B cell (primary cell): ENCODE measurements at regions not wholly inside any gene's neighbourhood (a gene's known extent, or its start where the extent isn't known, plus 50 kb on each side); places are given as distances from the start of the nearest gene placed in this dataset.

Experiments used
- ATAC-seq: fragments of 200-7000 bp; cut with Tn5 transposase; one replicate; pipeline ENCODE4 v1.10.0; 2021; ENCODE audit warnings: low read depth, mild to moderate bottlenecking, moderate number of reproducible peaks, moderate library complexity
- CTCF ChIA-PET: fragments of 350-600 bp; sonication (Branson Sonifier 250); formaldehyde crosslinking; loops from one replicate; lab custom pipeline; 2021; ENCODE audit warnings: antibody characterized with exemption, inconsistent platforms; lab: Charles Lee
- POLR2A ChIA-PET: fragments of 350-600 bp; sonication (Branson Sonifier 250); formaldehyde crosslinking; loops from one replicate; lab custom pipeline; 2021; ENCODE audit warnings: antibody characterized with exemption; lab: Charles Lee
- DNase-seq: peaks from one replicate; pipeline ENCODE4 v3.0.0; 2013
- H2AFZ ChIP-seq: 2 replicates; pipeline ENCODE4 v1.6.1; 2012; ENCODE audit warnings: mild to moderate bottlenecking, low read depth, low read length; ENCODE audit not compliant: insufficient read depth, poor library complexity, severe bottlenecking
- H3K27ac ChIP-seq, 2 donors: 1 replicate in 1 of 2; 2 replicates in 1 of 2; pipeline ENCODE4 v1.5.1; 2012 to 2013; ENCODE audit warnings: low read length in 2 of 2, mild to moderate bottlenecking in 2 of 2, moderate library complexity in 1 of 2
- H3K27me3 ChIP-seq, 4 experiments: fragments of 200-600 bp in 1 of 4; sonication (generic) in 1 of 4; replicated peaks in 1 of 4; 1 replicate in 2 of 4; 2 replicates in 2 of 4; pipeline versions ENCODE4 v1.6.1 to v1.7.0; 2013 to 2016; ENCODE audit warnings: low read length in 3 of 4, mild to moderate bottlenecking in 2 of 4, mixed read lengths in 1 of 4, moderate library complexity in 1 of 4; ENCODE audit not compliant: insufficient read depth in 4 of 4, control insufficient read depth in 3 of 4; ENCODE audit errors: control extremely low read depth in 1 of 4
- H3K36me3 ChIP-seq, 2 experiments: replicated peaks in 1 of 2; 1 replicate in 1 of 2; 2 replicates in 1 of 2; pipeline versions ENCODE4 v1.6.1 to v1.7.1; 2013; ENCODE audit warnings: low read length in 1 of 2; ENCODE audit not compliant: insufficient read depth in 2 of 2, control insufficient read depth in 1 of 2; ENCODE audit errors: control extremely low read depth in 1 of 2, extremely low read depth in 1 of 2
- H3K4me1 ChIP-seq, 2 donors: fragments of 200-600 bp in 1 of 2; sonication (generic) in 1 of 2; 1 replicate in 1 of 2; 2 replicates in 1 of 2; pipeline versions ENCODE4 v1.5.1 to v1.6.1; 2013 to 2017; ENCODE audit warnings: low read length in 2 of 2; ENCODE audit not compliant: control insufficient read depth in 2 of 2, insufficient read depth in 2 of 2
- H3K4me2 ChIP-seq: replicated peaks from 2 replicates; pipeline ENCODE3; 2012; ENCODE audit warnings: mild to moderate bottlenecking, low read depth, low read length; ENCODE audit not compliant: poor library complexity, severe bottlenecking
- H3K4me3 ChIP-seq, 5 experiments: fragments of 200-600 bp in 1 of 5; sonication (generic) in 1 of 5; 1 replicate in 3 of 5; 2 replicates in 2 of 5; pipeline versions ENCODE4 v1.5.1 to v1.7.0; 2011 to 2016; ENCODE audit warnings: low read length in 4 of 5, mild to moderate bottlenecking in 4 of 5, low read depth in 2 of 5, control low read depth in 1 of 5, moderate library complexity in 1 of 5; ENCODE audit not compliant: insufficient read depth in 1 of 5; ENCODE audit errors: control extremely low read depth in 1 of 5, extremely low read depth in 1 of 5
- H3K79me2 ChIP-seq: fragments of 200-600 bp; sonication (generic); one replicate; pipeline ENCODE4 v1.6.0; 2016; ENCODE audit warnings: low read length; ENCODE audit not compliant: control insufficient read depth, insufficient read depth
- H3K9ac ChIP-seq: fragments of 200-600 bp; sonication (generic); 2 replicates; pipeline ENCODE4 v1.6.1; 2017; ENCODE audit warnings: mild to moderate bottlenecking, low read length, moderate library complexity
- H3K9me3 ChIP-seq, 3 donors: one replicate each; pipeline versions ENCODE4 v1.6.1 to v1.7.1; 2013; ENCODE audit warnings: low read length in 2 of 3; ENCODE audit not compliant: control insufficient read depth in 2 of 3, insufficient read depth in 1 of 3; ENCODE audit errors: control extremely low read depth in 1 of 3
- H4K20me1 ChIP-seq: 2 replicates; pipeline ENCODE4 v1.6.0; 2012; ENCODE audit warnings: mild to moderate bottlenecking, low read length; ENCODE audit not compliant: insufficient read depth, control insufficient read depth, poor library complexity, severe bottlenecking
- H3K27ac Mint-ChIP-seq: one replicate; pipeline ENCODE4 v1.8.0; 2021; ENCODE audit warnings: mixed read lengths
- H3K27me3 Mint-ChIP-seq: one replicate; pipeline ENCODE4 v1.8.0; 2021; ENCODE audit warnings: mixed read lengths
- H3K4me1 Mint-ChIP-seq: one replicate; pipeline ENCODE4 v1.8.0; 2021; ENCODE audit warnings: mixed read lengths
- H3K4me3 Mint-ChIP-seq: one replicate; pipeline ENCODE4 v1.8.0; 2021; ENCODE audit warnings: mixed read lengths
- H3K9me3 Mint-ChIP-seq: one replicate; pipeline ENCODE4 v1.8.0; 2022; ENCODE audit warnings: mixed read lengths; ENCODE audit not compliant: insufficient read depth
- CTCF ChIP-seq: fragments of 200-600 bp; IDR thresholded peaks from one replicate; pipeline ENCODE4 v1.8.0; 2022; ENCODE audit warnings: antibody characterized with exemption, mild to moderate bottlenecking
- EZH2 ChIP-seq: IDR thresholded peaks from 2 replicates; pipeline ENCODE4 v1.6.1; 2012; ENCODE audit warnings: borderline replicate concordance, low read depth, mild to moderate bottlenecking, moderate library complexity, low read length; ENCODE audit not compliant: insufficient read depth, poor library complexity, severe bottlenecking
- WGBS: methylation state at CpG from one replicate; pipeline ENCODE4 v1.1.5; 2013; ENCODE audit warnings: missing lambda C conversion rate; ENCODE audit not compliant: insufficient coverage; 5-methylcytosine and 5-hydroxymethylcytosine counted together
- intact Hi-C: fragments of 100-400 bp; cut with micrococcal nuclease; formaldehyde crosslinking; loops from one replicate; pipeline ENCODE4 v1.10.0; 2022

- POLR2A ChIA-PET, result no interaction called here
- Histone ChIP-seq H3K36me3 (no peaks in the 10 kb centered on the region), H2AFZ (peak overlapping the region; percentile 81), H3K4me1 (peaks cover 3 to 4% of the 10 kb centered on the region in 2 donors), H3K27me3 (peaks cover 0 to 4% (median 0%) of the 10 kb centered on the region in 4 experiments), H3K9me3 (peaks cover 0 to 2% (median 0%) of the 10 kb centered on the region in 3 donors), H3K27ac (peak overlapping the region in 1 of 2 donors; percentile 48), H4K20me1 (no peaks in the 10 kb centered on the region), H3K4me2 (peak overlapping the region; percentile 73), H3K9ac (peak overlapping the region; percentile 75), H3K79me2 (no peaks in the 10 kb centered on the region), H3K4me3 (peak overlapping the region; percentile 15 to 68 (median 44))
- peak overlapping the region; percentile 82 for H3K4me3 Mint-ChIP-seq
- DNase-seq (peak; percentile 43), ATAC-seq (peak; percentile 73)
- intact Hi-C loops, result no loop called here
- 84% methylated on average over 3 of the region's 8 CpGs for WGBS
- peaks cover 5% of the 10 kb centered on the region for H3K27me3 Mint-ChIP-seq
- CTCF ChIA-PET, result no interaction called here
- TF ChIP-seq EZH2 (no peak), CTCF (no peak)
- peaks cover 12% of the 10 kb centered on the region for H3K4me1 Mint-ChIP-seq
- H3K9me3 Mint-ChIP-seq, result peaks cover 2% of the 10 kb centered on the region
- H3K27ac Mint-ChIP-seq, result peak overlapping the region; percentile 23
Measured at GRCh38 chr4:100895556-100896197, 377.9 kb upstream of the EMCN start.

- no peak for ATAC-seq
- H3K9me3 Mint-ChIP-seq, result peaks cover 7% of the 10 kb centered on the region
- no peak overlapping the region for H3K27ac ChIP-seq
- H3K36me3 ChIP-seq, result no peaks in the 10 kb centered on the region
- ChIA-PET CTCF (no interaction called here), POLR2A (no interaction called here)
- H3K4me1 Mint-ChIP-seq, result peaks cover 12% of the 10 kb centered on the region
- H3K4me1 ChIP-seq, result peaks cover 3 to 4% of the 10 kb centered on the region in 2 donors
- H3K27me3 Mint-ChIP-seq, result peaks cover 5% of the 10 kb centered on the region
- no CpG with 5 or more reads among the region's 1 CpG for WGBS
- H3K4me3 ChIP-seq, result no peak overlapping the region
- H3K9me3 ChIP-seq, result peaks cover 0 to 4% (median 0%) of the 10 kb centered on the region in 3 donors
- H3K27me3 ChIP-seq, result no peaks in the 10 kb centered on the region
- intact Hi-C loops, result no loop called here
- H3K9ac ChIP-seq, result no peak overlapping the region
- no peak overlapping the region for H3K27ac Mint-ChIP-seq
- no peaks in the 10 kb centered on the region for H3K79me2 ChIP-seq
- no peak for DNase-seq
- no peak for TF ChIP-seq CTCF
- no peak for TF ChIP-seq EZH2
- H2AFZ ChIP-seq, result peak overlapping the region; percentile 81
- H3K4me2 ChIP-seq, result no peak overlapping the region
- H4K20me1 ChIP-seq, result no peaks in the 10 kb centered on the region
- H3K4me3 Mint-ChIP-seq, result no peak overlapping the region
Measured at GRCh38 chr4:100894339-100894870, 376.6 kb upstream of the EMCN start.
